GDM1 (cell line): ENCODE measurements at regions not wholly inside any gene's neighbourhood (a gene's known extent, or its start where the extent isn't known, plus 50 kb on each side); places are given as distances from the start of the nearest gene placed in this dataset.
"Not testable (repeated sequence)": the region's sequence is repeated elsewhere in the genome, so short reads cannot be mapped to it uniquely, and the experiment has no call there.

Source experiments
- DNase-seq: peaks from one replicate; lab custom pipeline; 2025; lab: John Stamatoyannopoulos, UW

DNA sequence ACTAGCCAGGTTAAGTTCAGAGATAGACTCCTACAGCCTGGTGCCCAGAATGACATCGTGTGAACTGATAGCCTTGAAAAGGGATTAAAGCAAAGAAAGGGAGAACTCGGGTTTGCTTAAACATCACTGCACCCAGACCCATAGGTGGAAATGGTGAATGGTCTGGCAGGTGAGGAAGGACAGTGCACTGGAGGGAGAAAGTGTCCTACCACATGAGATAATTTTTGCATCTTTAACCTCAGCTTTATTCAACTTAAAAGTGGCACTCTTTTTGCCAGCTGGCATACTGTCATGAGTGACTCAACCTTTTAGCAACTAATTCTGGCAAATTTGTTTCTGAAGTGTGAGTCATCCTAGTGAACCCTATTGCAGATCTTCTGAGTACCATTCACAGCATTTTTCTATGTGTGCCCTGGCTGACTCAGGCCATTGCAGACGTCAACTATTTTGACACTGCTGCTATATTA lies 53.0 kb upstream of the DAPP1 start:
- DNase-seq = no peak

DNA sequence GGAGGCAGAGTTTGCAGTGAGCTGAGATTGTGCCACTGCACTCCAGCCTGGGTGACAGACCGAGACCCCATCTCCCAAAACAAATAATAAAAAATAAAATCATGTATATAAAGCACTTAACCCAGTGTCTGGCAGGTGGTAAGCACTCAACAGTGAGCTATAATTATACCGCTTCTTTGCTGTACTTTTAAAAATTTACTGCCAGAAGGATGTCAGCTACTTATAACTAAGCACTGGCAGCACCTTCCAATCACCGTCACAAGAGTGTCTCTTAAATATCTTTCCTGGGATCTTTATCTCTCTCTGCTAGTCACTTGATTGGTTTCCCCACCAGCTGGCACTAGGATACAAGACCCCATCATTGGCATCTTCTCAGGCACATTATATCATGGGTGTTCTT lies 53.9 kb upstream of the DAPP1 start:
- no peak for DNase-seq

DNA sequence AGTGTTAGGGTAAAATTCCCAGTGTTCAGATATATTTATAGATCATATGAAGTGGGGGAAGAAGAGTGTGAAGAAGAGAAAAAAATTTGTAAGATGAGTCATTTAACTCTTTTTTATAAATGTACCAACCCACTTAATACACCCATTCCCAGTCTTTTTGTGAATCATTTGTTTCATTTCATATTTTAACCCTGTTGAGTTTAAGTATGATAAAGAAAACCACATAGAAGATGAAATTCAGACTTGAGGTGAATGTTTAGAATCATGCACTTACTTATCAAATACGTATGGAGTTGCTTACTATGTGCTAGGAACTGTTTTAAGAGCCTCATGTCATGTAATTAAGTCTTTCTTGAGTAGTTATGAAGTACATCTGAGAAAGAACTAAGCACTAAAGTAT lies 56.6 kb upstream of the DAPP1 start:
- DNase-seq = no peak

DNA sequence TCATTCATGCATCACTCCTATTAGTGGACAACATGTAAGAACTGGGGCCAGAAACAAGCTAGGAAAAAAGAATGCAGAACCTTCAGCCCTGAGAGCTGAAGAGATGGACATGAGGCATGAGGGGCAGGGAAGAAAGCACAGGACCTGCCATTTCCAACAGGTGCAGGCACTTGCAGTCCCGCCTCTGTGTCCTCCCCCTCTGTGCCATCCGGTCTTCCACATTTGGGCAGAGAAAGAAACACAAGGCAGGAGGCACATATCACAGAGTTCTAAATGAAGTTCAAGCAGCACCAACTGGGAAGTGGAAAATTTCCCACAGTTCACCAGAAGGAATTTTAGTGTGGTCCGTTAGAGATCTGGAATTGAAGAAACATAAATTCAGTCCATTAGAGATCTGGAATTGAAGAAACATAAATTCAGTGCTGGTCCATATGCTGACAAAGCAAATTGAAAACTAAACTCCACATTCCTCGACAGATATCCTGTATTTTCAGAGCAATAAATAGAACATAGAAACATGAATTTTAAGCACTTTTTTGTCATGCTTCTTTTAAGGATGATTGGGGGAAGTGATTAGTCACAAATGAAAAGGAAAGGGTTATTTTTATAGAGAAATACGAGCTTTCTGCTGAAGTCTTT lies 57.2 kb upstream of the DAPP1 start:
- DNase-seq = no peak

DNA sequence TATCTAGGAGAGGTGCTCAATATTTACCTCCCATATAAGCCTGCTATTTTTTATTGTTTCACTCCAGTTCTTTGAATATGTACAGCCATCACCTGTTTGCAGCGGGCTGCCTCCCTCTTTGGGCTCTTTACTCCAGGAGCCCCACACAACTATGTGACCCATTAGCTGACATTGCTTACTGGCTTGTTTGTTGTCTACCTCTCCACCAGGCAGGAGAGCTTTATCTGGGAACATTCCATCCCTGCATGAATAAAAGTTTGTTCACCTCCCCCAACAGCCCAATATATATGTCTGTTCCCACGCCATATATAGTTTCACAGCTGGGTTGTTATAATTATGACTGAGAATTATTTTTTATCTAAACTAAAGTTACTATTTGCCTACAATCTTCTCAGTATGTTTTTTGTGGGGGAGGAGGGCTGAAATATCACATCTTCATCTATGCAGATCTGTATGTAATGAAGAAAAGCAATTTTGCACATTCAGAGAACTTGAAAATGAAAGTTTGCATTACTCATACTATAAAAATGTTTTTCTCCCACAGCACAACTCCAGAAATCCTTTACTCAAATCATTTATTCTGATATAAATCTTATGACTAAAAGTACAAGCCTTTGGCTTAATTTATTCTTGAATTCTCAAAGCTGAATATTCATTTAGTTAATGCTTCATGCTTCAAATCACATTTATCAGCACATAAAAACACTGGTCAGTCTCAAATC lies 61.2 kb upstream of the DAPP1 start:
- DNase-seq = no peak

DNA sequence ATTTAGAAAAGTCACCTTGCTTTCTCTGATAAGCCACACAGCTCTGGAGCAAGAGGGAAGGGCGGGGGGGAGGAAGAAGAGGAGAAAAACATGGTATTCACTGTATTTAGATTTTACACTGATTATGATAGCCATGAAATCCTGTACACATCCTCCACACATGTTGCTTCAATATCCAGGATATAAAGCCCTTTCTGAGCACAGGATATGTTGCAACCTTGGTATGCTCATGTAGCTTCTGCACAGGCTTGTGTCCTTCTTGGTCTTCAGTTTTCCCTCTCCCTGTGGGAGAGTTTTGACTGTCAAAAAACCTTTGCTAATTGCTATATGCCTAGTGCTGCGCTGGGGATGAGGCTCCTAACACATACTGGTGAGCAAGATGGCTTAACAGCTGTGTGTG lies 61.9 kb upstream of the DAPP1 start:
- DNase-seq = no peak

DNA sequence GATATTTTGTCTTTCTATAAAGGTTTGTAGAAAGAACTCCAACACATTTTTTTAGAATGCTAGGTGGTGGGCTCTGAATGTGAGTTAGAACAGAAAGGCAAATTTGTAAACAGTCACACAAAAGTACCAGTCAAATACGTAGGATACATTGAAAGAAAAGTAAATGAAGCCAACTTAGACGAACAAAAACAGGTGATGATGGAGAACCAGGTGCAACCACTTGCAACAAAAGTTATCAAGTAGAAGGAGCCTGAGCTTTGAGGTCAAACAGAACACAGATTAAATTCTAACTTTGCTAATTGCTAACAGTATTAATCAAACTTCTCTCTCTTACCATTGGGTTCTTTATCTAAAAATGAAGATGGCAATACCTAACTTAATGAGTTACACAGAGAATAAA lies 62.7 kb upstream of the DAPP1 start:
- DNase-seq = no peak

DNA sequence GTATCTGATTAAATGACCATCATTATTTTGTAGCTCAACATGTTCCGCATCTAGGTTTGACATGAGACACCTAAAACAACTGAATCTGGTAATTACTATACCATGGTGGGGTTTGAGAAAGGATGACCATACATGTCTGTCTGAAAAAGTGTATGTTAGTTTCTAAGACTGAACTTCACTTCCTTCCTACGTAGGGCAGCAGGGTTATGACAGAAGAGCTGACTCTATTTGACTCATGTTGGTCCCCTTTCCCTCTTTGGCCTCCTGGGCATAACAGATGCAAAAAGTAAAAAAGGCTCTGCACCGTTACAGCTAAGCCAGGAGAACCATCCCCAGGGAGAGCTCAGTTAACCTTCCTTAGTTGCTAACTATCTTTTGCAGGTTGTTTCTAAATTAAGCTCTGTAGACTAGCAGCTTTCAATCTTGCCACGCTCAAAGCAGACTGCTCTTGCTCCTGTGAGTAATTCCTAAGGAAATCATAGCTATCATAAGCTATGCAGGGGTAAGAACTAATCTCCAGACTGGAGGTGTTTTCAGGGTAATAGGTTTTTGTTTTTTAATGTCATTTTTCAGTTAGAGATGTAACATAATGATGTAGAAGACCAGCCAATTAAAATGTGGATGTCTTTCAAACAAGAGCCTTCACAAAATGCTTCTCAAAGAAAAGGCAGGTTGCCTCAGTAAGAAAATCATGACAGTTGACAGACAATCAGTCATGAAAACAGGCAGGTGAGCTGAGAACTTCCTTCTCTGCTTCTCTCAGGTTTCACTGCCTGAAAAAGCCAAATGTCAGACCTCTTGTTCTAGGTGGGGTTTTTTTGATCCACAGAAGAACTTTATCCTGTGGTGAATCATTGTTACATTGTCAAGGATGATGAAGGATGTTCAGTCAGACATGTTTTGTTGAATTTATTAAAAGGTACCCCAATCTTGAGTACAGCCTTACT lies 66.9 kb upstream of the DAPP1 start:
- DNase-seq = no peak

DNA sequence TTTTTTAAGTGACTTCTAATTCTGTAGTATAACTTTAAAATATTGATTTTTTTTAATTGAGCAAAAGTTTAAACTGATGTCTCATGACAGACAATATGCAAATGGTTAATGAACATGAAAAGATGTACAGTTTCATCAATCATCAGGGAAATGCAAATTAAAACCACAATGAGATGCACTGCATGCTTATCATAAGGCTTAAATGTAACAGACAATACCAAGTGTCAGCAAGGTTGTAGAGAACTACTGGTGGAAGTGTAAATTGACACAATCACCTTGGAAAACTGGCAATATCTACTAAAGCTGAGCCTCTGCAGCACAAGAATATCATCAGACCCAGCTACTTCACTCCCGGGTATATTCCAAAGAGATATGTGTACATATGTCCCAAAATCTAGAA lies 70.2 kb upstream of the DAPP1 start:
- DNase-seq = no peak

DNA sequence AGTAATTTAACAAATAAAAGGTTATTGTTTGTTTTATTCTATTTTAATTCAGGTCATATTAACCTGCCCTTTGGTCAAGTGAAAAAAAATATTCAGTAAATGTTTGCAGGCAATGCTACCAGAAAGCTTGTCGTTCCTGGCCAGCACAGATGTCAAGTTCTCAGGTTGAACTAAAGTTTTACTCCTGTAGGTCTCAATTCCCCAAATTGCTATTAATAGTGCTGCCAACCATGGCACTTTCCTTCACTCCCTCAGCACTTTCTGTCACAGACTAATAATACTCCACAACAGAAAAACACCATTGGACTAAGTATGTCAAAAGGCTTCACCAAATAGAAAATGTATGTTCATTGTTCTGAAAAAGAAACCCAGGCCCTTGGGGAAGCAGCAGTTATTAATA lies 79.2 kb upstream of the C4orf54 start:
- DNase-seq = no peak

DNA sequence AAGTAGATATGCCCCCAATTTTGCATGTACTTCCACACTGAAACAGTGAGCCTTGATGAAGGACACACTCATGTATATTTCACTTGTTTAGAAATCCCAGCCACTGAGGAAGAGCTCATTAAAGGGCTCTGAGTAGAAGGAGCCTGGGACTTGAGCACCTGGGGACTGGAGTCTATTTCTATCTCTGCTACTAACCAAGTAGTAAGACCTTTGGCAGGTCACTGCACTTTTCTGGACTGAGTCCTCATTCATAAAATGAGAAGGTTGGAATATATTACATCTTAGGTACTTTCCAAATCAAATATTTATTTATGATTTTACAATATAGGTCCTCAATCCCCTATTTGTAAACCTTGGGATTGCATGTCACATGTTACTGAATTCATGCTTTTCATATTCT lies 78.2 kb upstream of the C4orf54 start:
- no peak for DNase-seq

DNA sequence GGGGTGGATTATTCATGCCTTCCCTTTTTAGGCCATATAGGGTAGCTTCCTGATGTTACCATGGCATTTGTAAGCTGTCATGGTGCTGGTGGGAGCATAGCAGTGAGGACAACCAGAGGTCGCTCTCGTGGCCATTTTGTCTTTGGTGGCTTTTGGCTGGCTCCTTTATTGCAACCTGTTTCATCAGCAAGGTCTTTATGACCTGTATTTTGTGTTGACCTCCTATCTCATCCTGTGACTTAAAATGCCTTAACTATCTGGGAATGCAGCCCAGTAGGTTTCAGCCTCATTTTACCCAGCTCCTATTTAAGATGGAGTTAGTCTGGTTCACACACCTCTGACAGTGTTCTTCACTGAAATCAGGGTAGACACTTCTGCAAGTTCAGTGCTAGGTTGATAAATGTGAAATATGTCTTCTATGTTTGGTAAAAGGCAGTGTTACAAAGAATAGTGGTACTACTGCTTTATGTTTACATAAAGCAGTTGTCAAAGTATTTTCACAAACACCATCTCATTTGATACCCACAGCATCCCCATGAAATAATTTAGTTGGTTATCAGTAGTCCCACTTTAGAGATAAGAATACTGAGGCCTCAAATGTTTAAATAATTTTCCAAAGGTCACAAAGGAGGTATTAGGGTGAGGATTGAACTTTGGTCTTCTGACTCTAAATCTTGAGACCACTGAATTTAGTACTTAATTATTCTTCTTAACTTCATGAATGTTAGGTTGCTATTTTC lies 77.1 kb upstream of the C4orf54 start:
- no peak for DNase-seq

DNA sequence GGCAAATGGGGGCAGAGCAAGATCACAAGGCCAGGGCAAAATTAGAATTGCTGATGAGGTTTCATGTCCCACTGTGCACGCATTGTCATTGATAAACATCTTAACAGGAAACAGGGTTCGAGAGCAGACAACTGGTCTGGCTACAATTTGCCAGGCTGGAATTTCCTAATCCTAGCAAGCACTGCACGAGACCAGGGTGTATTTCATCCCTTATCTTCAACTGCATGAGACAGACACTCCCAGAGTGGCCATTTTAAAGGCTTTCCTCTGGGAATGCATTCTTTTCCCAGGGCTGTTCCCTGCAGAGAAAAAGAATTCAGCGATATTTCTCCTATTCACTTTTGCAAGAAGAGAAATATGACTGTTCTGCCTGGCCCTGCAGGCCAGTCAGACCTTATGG lies 75.8 kb upstream of the C4orf54 start:
- DNase-seq = not testable (repeated sequence)

DNA sequence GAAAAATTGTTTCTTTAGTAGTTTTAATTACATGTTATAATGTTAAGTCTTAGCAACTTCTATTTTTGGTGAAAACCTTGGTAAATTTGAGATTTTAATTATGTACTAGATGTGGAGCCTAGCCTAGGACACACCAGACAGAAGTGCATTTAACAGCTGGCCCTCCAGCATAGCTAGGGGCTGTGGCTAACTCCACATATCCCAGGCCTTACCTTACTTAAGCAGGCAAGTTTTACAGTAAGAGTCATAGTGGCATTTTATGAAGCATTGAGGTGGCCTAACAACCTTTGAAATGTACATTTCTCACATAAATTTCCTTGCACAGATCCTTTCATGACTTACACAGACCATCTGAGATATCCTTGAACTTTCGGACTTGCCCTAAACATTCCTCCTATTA lies 71.6 kb upstream of the C4orf54 start:
- DNase-seq = no peak

DNA sequence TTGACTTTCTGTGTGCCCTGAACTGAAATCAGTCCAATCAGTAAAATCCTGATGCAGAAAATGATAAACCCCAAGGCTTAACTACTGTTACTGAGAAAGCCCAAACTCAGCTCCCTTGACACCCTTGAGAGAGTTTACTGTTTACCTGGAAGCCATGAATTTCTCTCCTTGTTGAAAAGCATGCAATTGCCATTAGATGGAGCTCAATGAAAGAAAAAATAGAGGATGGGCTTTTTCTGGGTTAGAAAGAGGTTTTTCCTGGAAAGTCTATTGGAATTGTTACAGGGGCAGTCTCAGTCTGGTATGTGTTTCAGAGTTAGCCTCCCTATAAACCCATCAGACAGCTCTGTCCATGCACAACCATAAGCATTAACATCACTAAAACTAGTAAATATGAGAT lies 66.4 kb upstream of the C4orf54 start:
- no peak for DNase-seq

DNA sequence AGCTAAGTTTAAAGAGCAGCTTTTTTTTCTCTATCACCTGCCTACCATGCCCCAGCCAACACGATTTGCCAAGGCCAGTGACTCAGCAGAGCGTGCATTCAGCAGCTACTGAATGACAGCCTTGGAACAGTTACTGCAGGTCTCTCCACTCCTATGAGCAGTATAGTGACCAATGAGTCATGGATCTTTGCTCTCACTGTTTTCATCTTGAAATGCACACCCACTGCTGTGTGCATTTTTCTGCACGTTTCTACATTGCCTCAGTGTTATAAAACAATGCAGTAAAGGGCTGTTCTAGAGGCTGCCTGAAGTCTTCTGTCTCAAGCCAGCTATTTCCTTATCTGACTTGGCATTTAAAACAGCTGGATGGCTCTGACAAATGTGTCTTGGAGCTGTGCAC lies 66.0 kb upstream of the C4orf54 start:
- peak; percentile 55 for DNase-seq

DNA sequence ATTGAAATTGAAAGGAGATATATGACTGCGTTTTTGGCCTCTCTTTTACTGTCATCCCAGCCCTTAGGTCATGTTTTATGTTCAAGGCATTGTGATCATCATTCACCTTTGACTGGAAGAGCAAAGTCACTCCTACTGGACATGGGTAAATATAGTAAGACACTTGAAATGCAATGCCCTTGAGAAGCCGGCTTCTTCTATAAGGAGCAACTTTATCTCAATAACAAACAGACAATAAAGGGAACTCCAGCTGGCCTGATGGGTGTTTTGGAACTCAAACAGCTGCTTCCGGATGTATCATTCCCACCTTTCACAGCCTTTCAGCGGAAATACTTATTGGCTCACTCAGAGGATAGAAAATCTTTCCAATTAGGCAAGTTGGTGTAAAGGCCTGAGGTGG lies 65.1 kb upstream of the C4orf54 start:
- DNase-seq = no peak

DNA sequence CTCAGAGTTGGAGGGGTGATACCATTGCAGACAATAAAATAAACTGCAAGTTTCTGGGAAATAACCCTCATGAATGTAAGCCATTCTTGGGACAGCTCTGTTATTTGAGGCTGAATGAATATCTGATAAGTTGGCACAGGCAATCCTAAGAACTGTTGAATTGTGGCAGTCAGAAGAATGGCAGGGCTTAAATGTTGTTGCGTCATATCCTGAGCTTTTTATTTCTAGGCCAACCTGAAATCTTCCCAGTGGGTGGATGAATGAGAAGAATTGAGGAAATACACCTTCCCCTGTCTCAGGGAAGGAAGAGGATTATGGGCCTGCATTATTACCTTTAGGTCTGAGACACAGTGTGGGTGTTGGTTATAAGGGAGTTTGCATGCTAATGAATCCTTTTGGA lies 64.4 kb upstream of the C4orf54 start:
- DNase-seq = peak; percentile 24

DNA sequence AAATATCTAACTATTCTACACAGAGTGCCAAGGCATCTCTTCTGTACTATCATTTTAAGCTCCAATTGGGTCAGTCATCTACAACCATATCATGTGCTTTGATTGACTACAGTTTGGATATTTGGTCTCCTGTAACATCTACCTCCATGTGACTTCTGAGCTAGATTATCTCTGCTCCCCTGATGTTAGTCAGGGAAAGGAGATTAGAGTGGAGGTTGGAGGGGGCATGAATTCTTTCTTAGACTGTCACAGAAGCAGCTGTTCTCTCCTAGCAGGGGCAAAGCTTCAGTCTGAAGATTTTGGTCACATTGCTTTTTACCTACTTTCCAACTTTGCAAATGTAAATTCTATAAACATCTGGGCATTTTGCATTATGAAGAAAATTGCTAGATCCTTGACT lies 62.6 kb upstream of the C4orf54 start:
- DNase-seq = no peak

DNA sequence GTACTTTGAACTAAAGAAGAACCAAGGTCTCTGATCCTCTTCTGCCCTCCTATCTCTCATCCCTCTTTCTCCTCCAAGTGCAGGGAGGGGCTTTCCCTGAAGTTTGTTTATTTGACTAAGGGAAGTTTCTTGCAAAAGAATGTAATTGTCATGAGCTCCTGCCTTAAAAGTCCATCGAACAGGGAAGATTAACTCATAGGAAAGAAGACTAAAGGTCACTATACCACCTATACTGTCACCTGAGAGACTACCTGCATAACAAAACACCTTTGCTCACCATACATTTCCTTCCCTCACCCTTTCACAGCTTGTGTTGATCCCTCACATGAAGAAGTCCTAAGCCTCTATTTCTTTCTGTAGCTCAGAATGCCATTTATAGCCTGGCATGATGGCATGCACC lies 59.4 kb upstream of the C4orf54 start:
- DNase-seq = no peak

DNA sequence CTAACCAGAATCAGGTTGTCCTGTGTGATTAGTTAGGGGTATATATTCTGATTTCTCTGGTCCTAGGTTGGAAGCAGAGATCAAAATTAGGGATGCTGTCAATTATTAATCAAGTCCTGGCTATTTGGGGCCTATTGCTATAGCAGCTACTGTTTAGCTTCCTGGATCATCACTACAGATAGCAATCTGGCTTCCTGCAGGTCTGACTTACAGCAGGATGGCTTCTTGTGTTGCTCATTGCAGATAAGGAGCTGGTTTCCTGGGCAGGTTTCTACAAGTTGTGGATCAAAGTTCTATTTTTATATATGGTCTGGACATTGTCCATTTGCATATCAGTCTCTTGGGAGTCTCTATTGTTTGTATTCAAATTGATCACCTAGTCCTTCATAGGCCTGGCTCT lies 57.7 kb upstream of the C4orf54 start:
- peak; percentile 7 for DNase-seq

DNA sequence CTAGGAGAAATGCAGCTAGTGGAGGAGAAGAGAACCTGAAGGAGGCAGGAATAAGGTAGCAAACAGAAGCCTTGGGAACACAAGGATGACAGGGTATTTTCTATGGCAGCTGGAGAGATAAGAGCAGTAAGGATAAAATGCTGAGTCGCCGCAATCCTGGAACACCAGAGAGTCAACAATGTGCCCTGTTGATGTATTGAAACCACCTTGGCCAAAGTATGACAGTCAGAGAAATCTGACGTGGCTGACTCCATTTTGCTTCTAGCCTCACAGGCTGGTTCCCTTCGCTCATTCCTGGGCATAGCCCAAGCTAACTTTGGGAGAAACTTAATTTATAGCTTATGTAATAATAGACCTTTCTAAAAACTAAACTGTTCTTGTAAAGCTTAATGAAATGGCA lies 56.6 kb upstream of the C4orf54 start:
- no peak for DNase-seq
